HG03196 (cell line): ENCODE measurements at regions not wholly inside any gene's neighbourhood (a gene's known extent, or its start where the extent isn't known, plus 50 kb on each side); places are given as distances from the start of the nearest gene placed in this dataset.
"Not testable (repeated sequence)": the region's sequence is repeated elsewhere in the genome, so short reads cannot be mapped to it uniquely, and the experiment has no call there.

Experiments
- ATAC-seq: cut with Tn5 transposase; IDR thresholded peaks from one replicate; pipeline ENCODE4 v1.9.1; 2021; ENCODE audit not compliant: unreplicated experiment

GRCh38 chr9:3773362-3774060, 247.7 kb upstream of the RFX3 start:
- ATAC-seq: no peak

- ATAC-seq: no peak
These were observed 243.8 kb upstream of the RFX3 start for GRCh38 chr9:3769646-3770045.

GRCh38 chr9:3768712-3769457, 243.1 kb upstream of the RFX3 start:
- no peak for ATAC-seq

- no peak for ATAC-seq
These were observed 242.5 kb upstream of the RFX3 start for GRCh38 chr9:3768286-3768685.

GRCh38 chr9:3762076-3762475, 236.3 kb upstream of the RFX3 start:
- ATAC-seq: no peak

GRCh38 chr9:3760031-3760430, 234.2 kb upstream of the RFX3 start:
- ATAC-seq: no peak

GRCh38 chr9:3758816-3759576, 233.2 kb upstream of the RFX3 start:
- ATAC-seq: no peak

- ATAC-seq: no peak
These were observed 230.3 kb upstream of the RFX3 start for GRCh38 chr9:3756071-3756470.

- no peak for ATAC-seq
These were observed 225.4 kb upstream of the RFX3 start for GRCh38 chr9:3751125-3751758.

- no peak for ATAC-seq
These were observed 224.5 kb upstream of the RFX3 start for GRCh38 chr9:3750321-3750720.

- no peak for ATAC-seq
These were observed 220.8 kb upstream of the RFX3 start for GRCh38 chr9:3746296-3747275.

- no peak for ATAC-seq
These were observed 218.2 kb upstream of the RFX3 start for GRCh38 chr9:3743901-3744413.

- ATAC-seq: no peak
These were observed 216.8 kb upstream of the RFX3 start for GRCh38 chr9:3742586-3742985.

GRCh38 chr9:3741729-3742128, 215.9 kb upstream of the RFX3 start:
- ATAC-seq: no peak

- ATAC-seq: no peak
These were observed 215.1 kb upstream of the RFX3 start for GRCh38 chr9:3740690-3741419.

GRCh38 chr9:3736161-3736560, 210.4 kb upstream of the RFX3 start:
- no peak for ATAC-seq

GRCh38 chr9:3735251-3735650, 209.4 kb upstream of the RFX3 start:
- ATAC-seq: no peak

GRCh38 chr9:3733527-3734262, 207.9 kb upstream of the RFX3 start:
- not testable (repeated sequence) for ATAC-seq

- no peak for ATAC-seq
These were observed 207.2 kb upstream of the RFX3 start for GRCh38 chr9:3733039-3733408.
